Iris pigment epithelial cell (primary cell): ENCODE measurements at regions not wholly inside any gene's neighbourhood (a gene's known extent, or its start where the extent isn't known, plus 50 kb on each side); places are given as distances from the start of the nearest gene placed in this dataset.

ENCODE experiments used
- DNase-seq: peaks from one replicate; pipeline ENCODE4 v3.0.0-alpha.2; 2011; ENCODE audit warnings: low read depth

- DNase-seq: no peak
Observed at GRCh38 chrX:125003746-125004446, 315.8 kb upstream of the TEX13C start.

- DNase-seq: no peak
Observed at GRCh38 chrX:125004799-125005198, 314.9 kb upstream of the TEX13C start.

- DNase-seq: no peak
Observed at GRCh38 chrX:125005863-125006262, 313.8 kb upstream of the TEX13C start.

- DNase-seq: no peak
Observed at GRCh38 chrX:125006704-125007103, 313.0 kb upstream of the TEX13C start.

- DNase-seq: no peak
Observed at GRCh38 chrX:125012585-125012984, 307.1 kb upstream of the TEX13C start.

GRCh38 chrX:125029131-125029530 lies 290.5 kb upstream of the TEX13C start:
- no peak for DNase-seq
